Myocyte (in vitro differentiated cells): ENCODE measurements at regions not wholly inside any gene's neighbourhood (a gene's known extent, or its start where the extent isn't known, plus 50 kb on each side); places are given as distances from the start of the nearest gene placed in this dataset.

ENCODE experiments used
- DNase-seq: peaks from one replicate; pipeline ENCODE4 v3.0.0-alpha.2; 2012; ENCODE audit warnings: low read depth

DNA sequence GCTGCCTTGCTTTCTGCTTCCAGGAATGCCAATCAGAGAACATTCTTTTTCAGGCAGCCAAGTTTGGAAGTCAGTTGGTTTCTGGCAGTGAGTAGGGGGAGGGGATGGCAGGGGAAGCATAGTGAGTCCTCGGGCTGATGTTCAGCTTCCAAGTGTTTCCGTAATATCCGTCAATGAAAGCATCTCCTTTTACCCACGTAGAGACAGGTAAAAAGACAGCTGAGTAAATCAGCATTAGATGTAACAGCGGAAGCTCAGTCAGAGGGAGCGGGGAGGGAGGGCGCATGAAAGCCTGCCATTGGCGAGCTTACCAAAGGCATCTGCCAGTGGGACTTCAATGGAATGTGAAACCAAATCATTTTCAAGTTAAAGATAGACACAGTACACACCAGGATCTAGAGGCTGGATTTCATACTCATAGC lies 117.1 kb upstream of the DTNA start:
- peak; percentile 90 for DNase-seq

DNA sequence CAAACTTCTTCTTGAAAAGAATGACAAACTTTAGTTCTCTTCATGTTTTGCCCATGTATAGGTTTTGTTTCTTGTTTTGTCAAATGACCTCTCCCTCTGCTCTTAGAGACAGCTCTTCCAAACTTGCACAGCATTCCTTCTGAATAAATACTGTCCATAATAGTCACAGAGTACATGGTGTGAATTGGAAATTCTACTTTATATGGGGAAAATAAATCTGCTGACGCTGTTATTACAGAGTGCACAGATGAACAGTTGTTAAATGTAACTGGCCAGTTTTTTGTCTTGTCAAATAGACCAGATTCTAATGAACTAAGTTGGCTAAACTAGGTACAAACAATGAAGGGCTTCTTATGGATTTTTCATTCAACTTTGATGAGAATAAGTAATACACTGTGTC lies 115.8 kb upstream of the DTNA start:
- peak; percentile 7 for DNase-seq

DNA sequence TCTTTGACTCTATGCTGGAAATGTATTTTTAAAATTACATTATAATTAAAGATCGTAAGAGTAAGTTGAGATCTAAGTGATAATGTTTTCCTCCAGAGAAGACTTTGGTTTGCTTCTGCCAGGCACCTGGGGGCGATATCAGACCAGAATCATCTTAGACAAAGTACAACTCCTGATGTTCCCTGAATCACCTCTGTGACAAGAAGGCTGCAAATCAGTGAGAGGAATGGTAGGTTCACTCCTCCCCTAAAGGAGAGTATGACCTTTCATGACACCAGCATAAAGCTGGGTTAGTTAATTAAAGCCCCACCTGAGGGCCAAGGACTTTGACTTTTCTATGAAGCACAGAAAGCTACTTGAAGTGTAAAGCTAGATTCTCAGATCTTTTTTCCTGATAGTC lies 114.4 kb upstream of the DTNA start:
- peak; percentile 54 for DNase-seq

DNA sequence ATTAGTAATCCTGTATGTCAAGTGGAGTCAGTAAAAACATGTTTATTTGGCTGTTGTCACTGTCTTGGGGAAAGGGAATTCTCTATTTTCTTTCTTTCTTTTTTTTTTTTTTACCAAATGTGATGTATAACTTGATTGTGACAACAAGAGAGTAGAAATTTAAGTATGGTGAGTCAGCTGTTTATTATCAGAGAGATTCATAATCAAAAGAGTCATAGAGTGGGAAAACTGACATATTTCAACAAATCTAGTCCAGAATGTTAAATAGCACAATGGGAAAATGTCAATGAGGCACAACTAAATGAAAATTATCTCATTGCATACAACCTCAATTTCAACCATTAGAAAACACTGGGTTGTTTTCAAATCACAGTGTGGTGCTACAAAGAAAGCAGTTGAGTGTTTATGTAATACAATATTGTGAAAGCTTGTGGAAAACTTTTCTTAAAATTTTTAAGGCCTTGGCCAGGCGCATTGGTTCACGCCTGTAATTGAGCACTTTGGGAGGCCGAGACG lies 111.9 kb upstream of the DTNA start:
- DNase-seq, result no peak

DNA sequence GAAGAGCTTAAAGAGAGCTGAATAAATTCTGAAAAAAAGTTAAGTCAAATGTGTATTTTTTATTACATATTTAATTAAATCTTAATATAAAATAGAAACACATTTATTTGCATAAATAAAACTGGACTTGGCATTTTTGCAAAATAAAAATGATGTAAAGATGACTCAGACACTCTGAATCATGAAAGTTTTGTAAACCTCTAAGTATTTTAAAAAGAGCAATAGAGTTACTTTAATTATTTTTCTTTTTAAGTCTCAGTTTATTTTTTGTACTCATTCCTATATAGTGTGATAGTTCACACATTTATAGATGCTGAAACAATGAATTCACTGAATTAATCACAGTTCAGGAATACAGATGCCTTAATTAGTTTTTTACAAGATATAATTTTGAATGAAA lies 109.9 kb upstream of the DTNA start:
- no peak for DNase-seq

DNA sequence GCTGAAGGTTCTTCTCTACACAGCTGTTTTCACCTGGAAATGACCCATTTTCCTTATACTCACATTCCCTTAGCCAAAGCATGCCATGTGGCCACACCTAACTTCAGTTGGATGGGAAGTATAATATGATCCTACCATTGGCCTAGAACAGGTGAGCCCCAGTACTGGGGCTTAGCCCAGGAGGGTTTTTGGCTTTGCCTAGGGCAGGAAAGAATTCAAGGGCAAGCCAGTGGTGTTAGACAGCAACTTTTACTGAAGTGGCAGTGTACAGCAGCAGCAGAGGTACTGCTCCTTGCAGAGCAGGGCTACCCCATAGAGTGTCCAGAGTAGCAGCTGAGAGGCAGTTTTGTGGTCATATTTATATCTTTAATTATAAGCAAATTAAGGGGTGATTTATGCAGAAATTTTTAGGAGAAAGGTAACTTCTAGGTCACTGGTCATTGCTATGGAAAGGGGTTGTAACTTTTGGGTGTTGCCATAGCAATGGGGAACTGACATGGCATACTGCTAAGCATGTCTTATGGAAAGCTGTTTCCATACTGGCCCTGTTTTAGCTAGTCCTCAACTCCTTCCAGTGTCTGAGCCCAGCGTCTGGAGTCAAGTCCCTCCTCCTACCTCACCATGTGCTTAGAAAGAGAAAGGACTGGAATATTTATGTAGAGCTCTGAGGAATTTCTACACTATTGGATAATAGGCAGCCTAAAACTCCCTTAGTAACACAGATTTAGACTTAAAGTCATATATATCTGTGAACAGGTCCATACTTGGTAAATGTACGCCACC lies 109.0 kb upstream of the DTNA start:
- DNase-seq, result no peak

DNA sequence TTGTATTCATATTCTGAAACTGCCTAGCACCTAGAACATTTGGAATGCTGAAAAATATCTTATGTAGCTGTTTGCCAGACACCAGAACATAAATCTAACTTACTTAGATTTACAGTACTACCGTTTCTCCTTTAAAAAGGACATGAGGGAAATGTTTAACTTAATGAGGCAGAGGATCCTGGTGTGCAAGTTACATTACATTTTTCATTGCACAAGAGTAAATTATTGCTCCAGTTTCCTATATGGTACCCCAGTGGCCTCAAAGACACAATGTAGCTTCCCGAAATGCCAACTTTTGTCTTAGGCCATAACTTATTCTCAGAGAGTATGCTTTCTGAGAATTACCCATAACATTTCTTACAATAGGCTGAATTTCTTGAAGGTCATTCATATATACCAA lies 105.5 kb upstream of the DTNA start:
- DNase-seq, result no peak

DNA sequence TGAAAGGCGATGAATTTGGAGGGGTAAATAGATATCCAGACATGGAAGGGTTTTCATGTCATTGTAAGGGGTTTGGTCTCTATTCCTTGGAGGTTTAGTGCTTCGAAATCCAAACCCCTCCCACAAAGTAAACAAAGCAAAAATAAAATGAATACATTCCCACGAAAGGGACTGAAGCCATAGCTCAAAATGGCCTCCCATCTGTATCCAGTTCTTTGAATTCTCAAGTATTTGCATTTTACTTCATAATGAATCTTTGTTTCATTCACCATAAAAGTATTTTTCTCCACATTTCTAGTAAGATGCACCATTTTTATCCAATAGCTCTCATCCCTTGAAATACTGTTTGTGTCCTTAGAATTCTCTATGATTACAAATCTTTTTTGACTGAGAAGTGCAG lies 103.2 kb upstream of the DTNA start:
- DNase-seq, result no peak

DNA sequence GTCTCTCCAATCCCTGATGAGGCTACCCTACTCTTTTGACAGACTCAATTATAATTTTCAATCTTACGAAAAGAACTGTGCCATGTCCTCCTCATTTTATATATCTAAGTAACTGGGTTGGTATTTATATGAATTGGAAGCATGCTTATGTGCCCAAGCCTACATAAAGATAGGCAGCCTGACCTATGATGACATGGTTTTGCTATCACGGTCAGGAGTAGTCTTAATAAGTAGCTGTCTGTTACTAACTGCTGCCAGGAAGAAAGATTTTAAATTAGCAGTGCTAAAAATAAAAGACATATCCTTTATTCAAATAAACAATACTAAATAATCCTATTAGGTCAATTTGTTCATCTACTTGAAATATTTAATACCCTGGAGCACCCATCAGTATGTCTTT lies 102.0 kb upstream of the DTNA start:
- no peak for DNase-seq

DNA sequence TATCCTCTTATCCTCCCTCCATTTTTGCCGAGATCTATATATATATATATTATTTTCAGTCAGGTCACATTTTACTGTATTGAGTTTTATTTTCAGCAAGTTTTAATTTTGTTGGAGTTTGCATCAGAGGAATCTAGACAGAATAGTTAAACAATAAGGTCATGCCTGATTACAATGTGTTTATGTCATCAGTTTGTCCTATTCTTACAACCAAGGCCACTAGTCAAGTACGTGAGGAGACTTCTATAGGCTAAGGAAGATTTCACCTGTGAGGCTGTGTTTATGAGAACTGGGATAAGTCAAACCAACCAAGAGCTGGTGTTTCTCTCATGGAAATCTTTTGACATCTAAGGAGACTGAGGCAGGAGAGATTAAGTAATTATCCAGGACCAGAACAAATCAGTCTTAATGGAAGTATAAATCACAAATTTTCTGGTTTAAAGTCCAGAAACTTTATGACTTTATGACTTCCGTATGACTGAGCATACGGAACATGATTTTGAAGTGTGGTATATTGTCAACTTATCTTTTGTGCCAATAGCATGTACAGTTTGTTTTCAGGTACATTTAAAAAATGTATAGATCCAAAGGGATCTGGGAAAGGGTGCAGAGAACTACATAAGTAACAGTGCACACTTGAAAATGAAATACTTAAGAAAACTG lies 100.0 kb upstream of the DTNA start:
- DNase-seq, result no peak

DNA sequence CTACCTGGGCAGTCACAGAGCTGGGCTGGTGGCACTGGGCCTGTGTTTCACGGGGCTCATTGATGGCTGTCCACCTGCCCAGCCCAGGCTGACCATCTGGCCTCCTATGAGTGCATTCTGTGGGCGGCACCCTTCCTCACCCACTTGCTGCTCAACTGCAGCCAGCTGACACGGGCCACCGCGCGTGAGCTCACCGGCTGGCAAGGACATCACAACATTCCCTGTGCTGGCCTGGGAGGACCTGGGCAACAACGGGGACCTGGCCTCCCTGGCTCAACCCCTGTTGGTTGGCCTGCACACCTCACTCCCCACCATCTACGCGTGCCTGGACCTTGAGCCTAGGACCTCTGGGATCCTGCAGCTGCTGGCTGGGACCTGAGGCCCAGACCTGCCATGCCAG lies 98.2 kb upstream of the DTNA start:
- no peak for DNase-seq

DNA sequence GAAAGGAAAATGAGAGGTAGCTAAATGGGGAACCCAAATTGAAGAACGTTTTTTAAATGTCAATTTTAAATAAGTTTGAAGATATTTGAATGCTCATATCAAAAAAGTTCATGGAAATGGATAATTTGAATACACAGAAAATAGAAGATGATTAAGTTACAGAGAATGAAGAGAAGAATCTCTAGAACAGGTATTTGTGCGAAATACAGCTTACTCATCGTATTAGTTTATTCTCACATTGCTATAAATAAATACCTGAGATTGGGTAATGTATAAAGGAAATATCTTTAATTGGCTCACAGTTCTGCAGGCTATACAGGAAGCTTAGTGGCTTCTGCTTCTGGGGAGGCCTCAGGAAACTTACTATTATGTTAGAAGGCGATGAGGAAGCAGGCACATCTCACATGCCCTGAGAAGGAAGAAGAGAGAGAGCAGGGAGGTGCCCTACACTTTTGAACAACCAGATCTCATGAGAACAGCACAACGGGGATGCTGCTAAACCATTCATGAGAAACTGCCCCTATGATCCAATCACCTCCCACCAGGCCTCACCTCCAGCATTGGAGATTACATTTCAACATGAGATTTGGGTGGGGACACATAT lies 89.7 kb upstream of the DTNA start:
- no peak for DNase-seq

DNA sequence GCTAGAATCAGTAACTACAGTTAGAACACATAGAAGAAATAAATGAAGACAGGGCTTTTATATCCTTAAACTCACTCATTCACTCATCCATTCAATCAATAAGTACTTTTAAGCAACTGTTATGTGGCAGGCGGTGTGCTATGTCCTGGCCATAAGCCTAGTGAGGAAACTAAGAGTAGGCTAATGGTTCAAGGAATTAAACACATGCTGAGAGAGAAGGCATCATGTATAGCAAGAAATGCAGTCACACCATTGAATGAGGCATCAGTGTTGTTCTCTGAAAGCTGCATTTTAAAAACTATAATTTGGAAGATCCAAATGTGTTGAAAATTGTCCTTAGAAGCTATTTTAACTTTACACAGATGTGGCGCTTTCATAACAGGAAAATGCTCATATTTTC lies 86.5 kb upstream of the DTNA start:
- DNase-seq, result no peak

DNA sequence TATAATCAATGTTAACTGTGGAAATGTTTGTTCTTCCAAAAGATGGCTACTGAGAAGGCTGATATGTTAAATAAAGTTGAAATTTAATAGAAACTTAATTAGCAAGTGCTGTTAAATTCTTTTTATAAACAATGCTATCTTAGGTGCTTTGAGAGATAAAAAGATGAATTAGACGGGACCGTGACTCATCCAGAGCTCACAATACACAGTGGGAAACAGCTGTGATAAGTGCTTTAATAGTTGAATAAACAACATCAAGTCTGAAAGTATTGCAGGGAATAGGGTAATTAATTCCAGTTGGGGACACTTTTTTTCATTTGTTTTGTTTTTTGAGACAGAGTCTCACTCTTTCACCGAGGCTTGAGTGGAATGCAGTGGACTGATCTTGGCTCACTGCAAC lies 85.5 kb upstream of the DTNA start:
- peak; percentile 14 for DNase-seq

DNA sequence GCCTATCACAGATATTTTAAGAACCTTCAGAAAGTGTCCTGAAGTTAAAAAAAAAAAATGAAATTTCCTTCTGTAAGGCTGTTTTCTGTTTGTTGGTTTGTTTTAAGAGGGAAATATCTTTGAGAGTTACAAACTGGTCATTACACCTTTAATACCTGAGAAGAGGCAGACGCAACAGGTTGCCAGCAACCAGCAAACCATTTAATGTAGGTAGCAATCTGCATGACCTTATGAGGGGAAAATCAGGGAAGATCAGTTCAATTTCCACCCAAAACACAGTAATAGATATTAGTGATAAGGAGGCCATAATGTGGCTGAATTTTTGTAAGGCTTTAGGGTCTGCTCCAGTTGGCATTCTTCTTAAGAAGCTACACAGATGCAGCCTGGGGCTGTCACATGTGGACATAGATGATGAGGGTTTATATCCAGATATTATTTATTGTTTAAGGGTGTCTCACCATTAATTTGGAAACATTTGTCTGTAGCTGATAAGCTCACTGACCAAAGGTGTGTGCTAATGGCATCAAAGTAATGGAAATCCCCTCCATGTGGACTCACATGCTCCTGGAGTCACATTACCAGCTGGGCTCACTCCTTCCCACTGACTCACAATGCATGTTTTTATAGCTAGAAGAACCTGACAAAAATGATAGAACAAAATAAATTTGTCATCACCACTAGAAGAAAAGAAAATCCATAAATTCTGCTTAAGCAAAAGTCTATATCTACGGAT lies 83.5 kb upstream of the DTNA start:
- peak; percentile 30 for DNase-seq

DNA sequence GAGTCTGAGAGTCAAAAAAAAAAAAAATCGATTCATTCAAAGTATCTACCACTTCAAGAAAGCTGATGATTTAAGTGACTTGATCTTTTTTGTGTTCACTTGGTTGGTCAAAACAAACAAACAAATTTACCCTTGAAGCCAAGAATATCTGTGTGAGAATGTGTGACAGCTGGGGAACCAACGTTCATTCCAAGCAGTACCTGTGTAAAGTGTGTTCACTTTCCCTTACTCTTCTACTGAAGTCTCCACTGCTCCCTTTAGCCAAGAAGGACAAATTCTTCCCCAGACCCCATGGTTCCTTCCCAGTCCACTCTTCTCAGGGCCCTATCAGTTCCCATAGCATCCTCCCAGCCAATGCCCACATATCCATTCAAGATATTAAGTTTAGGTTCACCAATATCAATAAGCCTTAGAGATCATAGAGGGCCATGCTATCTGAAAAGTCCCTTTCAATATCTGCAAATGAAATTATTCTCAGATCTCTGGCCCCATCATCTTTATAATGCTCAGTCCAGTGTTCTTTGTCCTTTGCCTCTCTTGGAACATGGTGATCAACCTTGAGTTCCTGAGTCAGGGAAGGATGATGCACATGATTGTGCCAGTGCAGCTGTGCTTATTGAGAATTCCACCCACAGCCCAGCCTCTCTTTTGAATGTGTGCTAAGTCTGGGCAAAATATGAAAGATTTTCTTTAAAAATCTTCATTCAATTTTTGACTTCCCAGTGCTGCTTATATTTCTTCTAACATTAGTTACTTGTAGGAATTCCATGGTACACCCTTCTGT lies 82.8 kb upstream of the DTNA start:
- peak; percentile 28 for DNase-seq

DNA sequence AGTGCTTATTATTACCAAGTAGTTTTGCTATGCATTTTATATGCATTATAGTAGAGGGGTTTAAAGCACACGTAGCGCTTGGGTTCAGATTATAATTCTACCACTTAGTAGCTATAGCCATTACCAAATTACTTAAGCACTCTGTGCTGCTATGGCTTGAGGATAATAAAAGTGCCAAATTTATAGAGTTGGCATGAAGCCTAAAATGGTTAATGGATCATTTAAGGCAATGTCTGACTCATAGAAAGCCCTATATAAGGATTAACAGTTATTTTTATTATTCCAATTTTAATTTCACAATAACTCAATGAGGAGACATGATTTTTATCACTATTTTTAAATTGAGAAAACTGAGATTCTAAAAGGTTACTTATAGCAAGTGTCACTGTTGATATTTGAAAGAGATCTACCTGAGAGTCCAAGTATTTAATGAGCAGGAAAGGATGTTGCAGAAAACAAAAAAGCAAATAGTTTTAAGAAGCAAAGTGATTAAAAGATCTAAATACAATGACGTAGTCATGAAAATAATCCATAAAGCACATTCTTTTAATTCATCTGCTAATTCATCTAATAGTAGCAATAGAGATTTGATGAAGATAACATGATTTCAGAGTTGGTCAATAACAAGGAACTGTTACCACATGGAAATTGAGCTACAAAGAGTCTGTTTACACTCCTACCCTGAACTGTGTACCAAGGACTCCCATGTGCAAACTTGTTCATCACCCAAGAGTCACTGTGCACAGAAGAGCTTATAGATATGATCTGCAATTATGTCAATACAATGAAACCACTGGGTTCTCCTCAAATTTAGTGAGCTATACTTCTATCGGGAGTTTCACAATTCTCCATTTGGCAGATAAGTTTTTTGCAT lies 78.8 kb upstream of the DTNA start:
- no peak for DNase-seq

DNA sequence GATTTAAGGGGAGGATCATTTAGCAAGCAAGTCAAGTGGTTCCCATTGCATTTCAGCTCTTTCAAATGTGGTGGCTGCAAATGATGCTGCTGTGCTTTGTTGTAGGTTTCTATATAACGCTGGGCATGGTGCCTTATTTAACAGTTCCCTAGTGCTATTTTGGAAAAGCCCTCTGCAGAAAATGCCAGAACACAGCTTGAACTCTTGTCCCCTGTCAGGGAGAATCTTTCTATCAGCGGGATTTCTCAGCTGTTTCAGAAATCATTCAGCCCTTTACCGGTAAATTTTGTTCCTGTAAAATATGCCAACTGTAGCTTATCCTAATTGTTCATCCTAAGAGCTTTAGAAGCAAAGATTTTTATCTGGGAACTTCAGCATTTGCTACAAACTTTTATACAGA lies 77.8 kb upstream of the DTNA start:
- DNase-seq, result no peak

DNA sequence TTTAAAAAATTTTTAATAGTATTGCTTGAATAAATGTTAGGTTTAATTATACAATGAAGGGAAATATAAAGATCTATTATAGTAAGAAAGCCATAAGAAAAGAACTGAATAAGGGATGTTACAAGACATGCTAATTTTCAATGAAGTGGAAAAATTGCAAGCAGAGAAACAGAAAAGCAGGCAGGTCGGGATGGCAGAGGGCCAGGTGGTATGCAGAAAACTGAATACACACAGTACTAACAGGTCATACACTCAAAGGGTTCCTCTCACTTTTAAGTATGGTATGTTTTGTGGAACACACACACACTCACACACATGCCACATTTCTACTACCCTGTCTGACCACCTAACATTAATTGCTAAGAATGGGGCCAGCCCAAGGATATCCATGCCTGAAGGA lies 76.7 kb upstream of the DTNA start:
- DNase-seq, result no peak
